GM23338 (cell line): ENCODE measurements at regions not wholly inside any gene's neighbourhood (a gene's known extent, or its start where the extent isn't known, plus 50 kb on each side); places are given as distances from the start of the nearest gene placed in this dataset.

Experiments used
- ATAC-seq: fragments of 200-7000 bp; cut with Tn5 transposase; 3 replicates; pipeline ENCODE4 v1.9.1; 2020
- DNase-seq: peaks from one replicate; pipeline ENCODE4 v3.0.0-alpha.2; 2015; ENCODE audit warnings: low spot score
- H2AFZ ChIP-seq: fragments of 200-600 bp; sonication (generic); 2 replicates; pipeline ENCODE4 v1.8.0; 2016; ENCODE audit warnings: antibody characterized with exemption, mild to moderate bottlenecking, moderate library complexity
- H3F3A ChIP-seq: fragments of 200-600 bp; sonication (generic); replicated peaks from 2 replicates; pipeline ENCODE4 v1.8.0; 2017; ENCODE audit warnings: antibody characterized with exemption, mixed run types, low read depth
- H3K27ac ChIP-seq: fragments of 200-600 bp; sonication (generic); 2 replicates; pipeline ENCODE4 v1.6.1; 2016; ENCODE audit warnings: low read depth
- H3K27me3 ChIP-seq: fragments of 200-600 bp; sonication (generic); 2 replicates; pipeline ENCODE4 v1.8.0; 2016; ENCODE audit warnings: mild to moderate bottlenecking, mixed run types, moderate library complexity; ENCODE audit not compliant: insufficient read depth
- H3K36me3 ChIP-seq: fragments of 200-600 bp; sonication (generic); 2 replicates; pipeline ENCODE4 v1.8.0; 2016; ENCODE audit warnings: mild to moderate bottlenecking; ENCODE audit not compliant: insufficient read depth
- H3K4me1 ChIP-seq: fragments of 200-600 bp; sonication (generic); 2 replicates; pipeline ENCODE4 v1.8.0; 2016; ENCODE audit warnings: mild to moderate bottlenecking, moderate library complexity; ENCODE audit not compliant: insufficient read depth
- H3K4me2 ChIP-seq: fragments of 200-600 bp; sonication (generic); 2 replicates; pipeline ENCODE4 v1.7.1; 2017; ENCODE audit warnings: mixed run types
- H3K4me3 ChIP-seq: fragments of 200-600 bp; sonication (generic); 2 replicates; pipeline ENCODE4 v1.6.1; 2016; ENCODE audit warnings: mixed run types
- H3K79me2 ChIP-seq: fragments of 200-600 bp; sonication (generic); replicated peaks from 2 replicates; pipeline ENCODE4 v1.8.0; 2017; ENCODE audit warnings: mild to moderate bottlenecking; ENCODE audit not compliant: insufficient read depth
- H3K9me2 ChIP-seq: fragments of 200-600 bp; sonication (generic); 2 replicates; pipeline ENCODE4 v1.8.0; 2017; ENCODE audit not compliant: insufficient read depth
- H4K20me1 ChIP-seq: fragments of 200-600 bp; sonication (generic); replicated peaks from 2 replicates; pipeline ENCODE4 v1.8.0; 2017; ENCODE audit warnings: mild to moderate bottlenecking; ENCODE audit not compliant: insufficient read depth
- H3K27ac Mint-ChIP-seq: 2 replicates; pipeline ENCODE4 v1.8.0; 2020; ENCODE audit warnings: inconsistent platforms, mild to moderate bottlenecking, moderate library complexity, mixed read lengths
- H3K27me3 Mint-ChIP-seq: 3 replicates; pipeline ENCODE4 v1.8.0; 2022; ENCODE audit warnings: low read depth, mild to moderate bottlenecking, moderate library complexity, mixed read lengths, inconsistent platforms; ENCODE audit not compliant: insufficient read depth, poor library complexity
- H3K36me3 Mint-ChIP-seq: 3 replicates; pipeline ENCODE4 v1.8.0; 2021; ENCODE audit warnings: low read depth, mild to moderate bottlenecking, inconsistent platforms, moderate library complexity, mixed read lengths
- H3K4me1 Mint-ChIP-seq: 3 replicates; pipeline ENCODE4 v1.8.0; 2020; ENCODE audit warnings: mild to moderate bottlenecking, inconsistent platforms, mixed read lengths
- H3K4me3 Mint-ChIP-seq: 3 replicates; pipeline ENCODE4 v1.8.0; 2021; ENCODE audit warnings: moderate library complexity, mild to moderate bottlenecking, inconsistent platforms, mixed read lengths
- H3K9me3 Mint-ChIP-seq: 3 replicates; pipeline ENCODE4 v1.8.0; 2020; ENCODE audit warnings: moderate library complexity, mild to moderate bottlenecking, inconsistent platforms, mixed read lengths
- CREB1 ChIP-seq: fragments of 250-450 bp; sonication (Bioruptor Pico); IDR thresholded peaks from 2 replicates; pipeline ENCODE4 v1.5.0; 2020; ENCODE audit warnings: low read depth, mild to moderate bottlenecking, moderate library complexity
- JUNB ChIP-seq: IDR thresholded peaks from one replicate; pipeline ENCODE4 v1.6.1; 2016; ENCODE audit warnings: antibody characterized with exemption; ENCODE audit not compliant: unreplicated experiment
- POLR2AphosphoS5 ChIP-seq: IDR thresholded peaks from 2 replicates; pipeline ENCODE4 v1.6.1; 2016; ENCODE audit warnings: antibody characterized with exemption, low read depth
- ZNF331 ChIP-seq: fragments of 250-450 bp; sonication (Bioruptor Pico); IDR thresholded peaks from 2 replicates; pipeline ENCODE4 v1.5.0; 2020; ENCODE audit warnings: low read depth, mild to moderate bottlenecking, moderate library complexity
- TF ChIP-seq, protein P1 (sequence below): fragments of 250-450 bp; sonication (Bioruptor Pico); IDR thresholded peaks from 2 replicates; pipeline ENCODE4 v1.5.0; 2020; ENCODE audit warnings: mild to moderate bottlenecking, moderate library complexity
- TF ChIP-seq, protein P2 (sequence below): IDR thresholded peaks from 2 replicates; pipeline ENCODE4 v1.6.1; 2016; ENCODE audit warnings: antibody characterized with exemption

DNA sequence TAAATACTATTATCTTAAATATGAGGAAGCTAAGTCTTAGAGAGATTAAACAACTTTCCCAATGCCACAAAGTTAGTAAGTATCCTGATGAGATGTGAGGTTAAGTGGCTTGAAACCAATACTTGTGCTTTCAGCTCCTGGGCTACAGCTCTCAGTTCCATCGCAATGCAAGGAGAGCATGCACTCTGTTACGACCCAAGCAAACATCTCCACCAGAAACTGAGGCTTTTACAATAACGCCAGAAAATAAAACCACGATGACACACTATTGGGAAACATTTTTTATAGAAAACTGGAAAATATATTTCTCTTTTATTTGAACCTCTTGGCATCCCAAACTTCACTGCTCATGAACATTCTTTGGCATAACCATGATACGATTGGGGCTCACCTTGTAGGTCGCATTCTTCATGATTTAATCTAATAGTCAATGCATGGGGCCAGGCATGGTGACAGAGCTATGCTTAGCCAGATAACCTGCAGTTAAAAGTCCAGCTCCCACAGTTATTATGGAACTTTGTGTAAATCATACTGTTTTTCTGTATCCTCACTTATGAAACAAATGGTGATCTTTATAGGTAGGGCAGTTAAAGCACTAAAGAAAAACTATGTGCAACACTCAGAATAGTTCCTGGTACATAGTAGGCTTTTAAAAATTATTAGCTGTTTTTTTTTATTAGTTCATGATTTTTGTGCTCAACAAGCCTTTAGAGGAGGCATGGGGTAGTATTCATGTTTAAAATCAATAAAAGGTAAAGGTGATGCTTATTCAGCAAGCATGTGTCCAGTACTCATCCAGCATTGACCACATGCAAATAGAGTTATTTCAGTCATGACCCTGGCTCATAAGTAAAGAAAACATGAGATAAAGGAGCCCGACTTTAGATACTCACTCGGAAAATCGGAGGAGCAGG lies 238.3 kb upstream of the TRIB2 start:
- Histone ChIP-seq H3K27me3 (no peaks in the 10 kb centered on the region), H3K9me2 (no peaks in the 10 kb centered on the region), H3K27ac (no peak overlapping the region), H3K36me3 (no peaks in the 10 kb centered on the region), H2AFZ (no peak overlapping the region), H4K20me1 (no peaks in the 10 kb centered on the region), H3F3A (no peaks in the 10 kb centered on the region), H3K79me2 (no peaks in the 10 kb centered on the region), H3K4me3 (no peak overlapping the region), H3K4me1 (no peaks in the 10 kb centered on the region), H3K4me2 (no peak overlapping the region)
- Mint-ChIP-seq H3K4me3 (no peak overlapping the region), H3K9me3 (0 out of 3 replicates have a peak, but pooled peaks cover 3% of the 10 kb centered on the region), H3K27ac (no peak overlapping the region), H3K4me1 (no peaks in the 10 kb centered on the region), H3K36me3 (no peaks in the 10 kb centered on the region), H3K27me3 (no peaks in the 10 kb centered on the region)
- ATAC-seq (no peak), DNase-seq (no peak)
- TF ChIP-seq CREB1 (CRISPR knock-in tag) (no peak), JUNB (no peak), ZNF331 (no peak), POLR2AphosphoS5 (no peak)
- TF ChIP-seq, protein P1, sequence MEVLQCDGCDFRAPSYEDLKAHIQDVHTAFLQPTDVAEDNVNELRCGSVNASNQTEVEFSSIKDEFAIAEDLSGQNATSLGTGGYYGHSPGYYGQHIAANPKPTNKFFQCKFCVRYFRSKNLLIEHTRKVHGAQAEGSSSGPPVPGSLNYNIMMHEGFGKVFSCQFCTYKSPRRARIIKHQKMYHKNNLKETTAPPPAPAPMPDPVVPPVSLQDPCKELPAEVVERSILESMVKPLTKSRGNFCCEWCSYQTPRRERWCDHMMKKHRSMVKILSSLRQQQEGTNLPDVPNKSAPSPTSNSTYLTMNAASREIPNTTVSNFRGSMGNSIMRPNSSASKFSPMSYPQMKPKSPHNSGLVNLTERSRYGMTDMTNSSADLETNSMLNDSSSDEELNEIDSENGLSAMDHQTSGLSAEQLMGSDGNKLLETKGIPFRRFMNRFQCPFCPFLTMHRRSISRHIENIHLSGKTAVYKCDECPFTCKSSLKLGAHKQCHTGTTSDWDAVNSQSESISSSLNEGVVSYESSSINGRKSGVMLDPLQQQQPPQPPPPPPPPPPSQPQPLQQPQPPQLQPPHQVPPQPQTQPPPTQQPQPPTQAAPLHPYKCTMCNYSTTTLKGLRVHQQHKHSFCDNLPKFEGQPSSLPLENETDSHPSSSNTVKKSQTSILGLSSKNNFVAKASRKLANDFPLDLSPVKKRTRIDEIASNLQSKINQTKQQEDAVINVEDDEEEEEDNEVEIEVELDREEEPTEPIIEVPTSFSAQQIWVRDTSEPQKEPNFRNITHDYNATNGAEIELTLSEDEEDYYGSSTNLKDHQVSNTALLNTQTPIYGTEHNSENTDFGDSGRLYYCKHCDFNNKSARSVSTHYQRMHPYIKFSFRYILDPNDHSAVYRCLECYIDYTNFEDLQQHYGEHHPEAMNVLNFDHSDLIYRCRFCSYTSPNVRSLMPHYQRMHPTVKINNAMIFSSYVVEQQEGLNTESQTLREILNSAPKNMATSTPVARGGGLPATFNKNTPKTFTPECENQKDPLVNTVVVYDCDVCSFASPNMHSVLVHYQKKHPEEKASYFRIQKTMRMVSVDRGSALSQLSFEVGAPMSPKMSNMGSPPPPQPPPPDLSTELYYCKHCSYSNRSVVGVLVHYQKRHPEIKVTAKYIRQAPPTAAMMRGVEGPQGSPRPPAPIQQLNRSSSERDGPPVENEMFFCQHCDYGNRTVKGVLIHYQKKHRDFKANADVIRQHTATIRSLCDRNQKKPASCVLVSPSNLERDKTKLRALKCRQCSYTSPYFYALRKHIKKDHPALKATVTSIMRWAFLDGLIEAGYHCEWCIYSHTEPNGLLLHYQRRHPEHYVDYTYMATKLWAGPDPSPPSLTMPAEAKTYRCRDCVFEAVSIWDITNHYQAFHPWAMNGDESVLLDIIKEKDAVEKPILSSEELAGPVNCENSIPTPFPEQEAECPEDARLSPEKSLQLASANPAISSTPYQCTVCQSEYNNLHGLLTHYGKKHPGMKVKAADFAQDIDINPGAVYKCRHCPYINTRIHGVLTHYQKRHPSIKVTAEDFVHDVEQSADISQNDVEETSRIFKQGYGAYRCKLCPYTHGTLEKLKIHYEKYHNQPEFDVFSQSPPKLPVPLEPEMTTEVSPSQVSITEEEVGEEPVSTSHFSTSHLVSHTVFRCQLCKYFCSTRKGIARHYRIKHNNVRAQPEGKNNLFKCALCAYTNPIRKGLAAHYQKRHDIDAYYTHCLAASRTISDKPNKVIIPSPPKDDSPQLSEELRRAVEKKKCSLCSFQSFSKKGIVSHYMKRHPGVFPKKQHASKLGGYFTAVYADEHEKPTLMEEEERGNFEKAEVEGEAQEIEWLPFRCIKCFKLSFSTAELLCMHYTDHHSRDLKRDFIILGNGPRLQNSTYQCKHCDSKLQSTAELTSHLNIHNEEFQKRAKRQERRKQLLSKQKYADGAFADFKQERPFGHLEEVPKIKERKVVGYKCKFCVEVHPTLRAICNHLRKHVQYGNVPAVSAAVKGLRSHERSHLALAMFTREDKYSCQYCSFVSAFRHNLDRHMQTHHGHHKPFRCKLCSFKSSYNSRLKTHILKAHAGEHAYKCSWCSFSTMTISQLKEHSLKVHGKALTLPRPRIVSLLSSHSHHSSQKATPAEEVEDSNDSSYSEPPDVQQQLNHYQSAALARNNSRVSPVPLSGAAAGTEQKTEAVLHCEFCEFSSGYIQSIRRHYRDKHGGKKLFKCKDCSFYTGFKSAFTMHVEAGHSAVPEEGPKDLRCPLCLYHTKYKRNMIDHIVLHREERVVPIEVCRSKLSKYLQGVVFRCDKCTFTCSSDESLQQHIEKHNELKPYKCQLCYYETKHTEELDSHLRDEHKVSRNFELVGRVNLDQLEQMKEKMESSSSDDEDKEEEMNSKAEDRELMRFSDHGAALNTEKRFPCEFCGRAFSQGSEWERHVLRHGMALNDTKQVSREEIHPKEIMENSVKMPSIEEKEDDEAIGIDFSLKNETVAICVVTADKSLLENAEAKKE (CRISPR knock-in tag), result no peak
- TF ChIP-seq, protein P2, sequence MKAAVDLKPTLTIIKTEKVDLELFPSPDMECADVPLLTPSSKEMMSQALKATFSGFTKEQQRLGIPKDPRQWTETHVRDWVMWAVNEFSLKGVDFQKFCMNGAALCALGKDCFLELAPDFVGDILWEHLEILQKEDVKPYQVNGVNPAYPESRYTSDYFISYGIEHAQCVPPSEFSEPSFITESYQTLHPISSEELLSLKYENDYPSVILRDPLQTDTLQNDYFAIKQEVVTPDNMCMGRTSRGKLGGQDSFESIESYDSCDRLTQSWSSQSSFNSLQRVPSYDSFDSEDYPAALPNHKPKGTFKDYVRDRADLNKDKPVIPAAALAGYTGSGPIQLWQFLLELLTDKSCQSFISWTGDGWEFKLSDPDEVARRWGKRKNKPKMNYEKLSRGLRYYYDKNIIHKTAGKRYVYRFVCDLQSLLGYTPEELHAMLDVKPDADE, result no peak
